ENCODE measurements at regions not wholly inside any gene's neighbourhood (a gene's known extent, or its start where the extent isn't known, plus 50 kb on each side); places are given as distances from the start of the nearest gene placed in this dataset.
A peak's percentile ranks its signal among the peaks of the same experiment; 100 is the strongest.
"Not testable (repeated sequence)": the region's sequence is repeated elsewhere in the genome, so short reads cannot be mapped to it uniquely, and the experiment has no call there.

GRCh38 chrX:55813150-55813549 lies 95.6 kb downstream of the RRAGB start:
- DNase-seq, result no peak

GRCh38 chrX:55815546-55815945 lies 98.0 kb downstream of the RRAGB start:
- DNase-seq, result no peak

- no peak for DNase-seq
Observed at GRCh38 chrX:55816023-55816422, 98.5 kb downstream of the RRAGB start.

- no peak for DNase-seq
Observed at GRCh38 chrX:55818673-55819375, 101.3 kb downstream of the RRAGB start.

DNA sequence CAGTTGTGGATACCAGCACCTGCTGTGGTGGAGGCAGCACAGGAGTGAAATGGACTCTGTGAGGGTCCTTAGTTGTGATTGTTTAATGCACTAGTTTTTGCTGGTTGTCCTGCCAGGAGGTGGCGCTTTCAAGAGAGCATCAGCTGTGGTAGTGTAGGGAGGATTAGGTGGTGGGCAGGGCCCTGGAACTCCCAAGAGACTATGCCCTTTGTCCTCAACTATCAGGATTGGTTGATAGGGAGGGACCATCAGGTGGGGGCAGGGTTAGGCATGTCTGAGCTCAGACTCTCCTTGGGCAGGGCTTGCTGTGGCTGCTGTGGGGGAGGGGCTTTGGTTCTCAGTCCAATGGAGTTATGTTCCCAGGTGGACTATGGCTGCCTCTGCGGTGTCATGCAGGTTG lies 121.9 kb downstream of the RRAGB start:
- no peak for DNase-seq

- DNase-seq, result no peak
Observed at GRCh38 chrX:55841962-55842752, 124.6 kb downstream of the RRAGB start.

DNA sequence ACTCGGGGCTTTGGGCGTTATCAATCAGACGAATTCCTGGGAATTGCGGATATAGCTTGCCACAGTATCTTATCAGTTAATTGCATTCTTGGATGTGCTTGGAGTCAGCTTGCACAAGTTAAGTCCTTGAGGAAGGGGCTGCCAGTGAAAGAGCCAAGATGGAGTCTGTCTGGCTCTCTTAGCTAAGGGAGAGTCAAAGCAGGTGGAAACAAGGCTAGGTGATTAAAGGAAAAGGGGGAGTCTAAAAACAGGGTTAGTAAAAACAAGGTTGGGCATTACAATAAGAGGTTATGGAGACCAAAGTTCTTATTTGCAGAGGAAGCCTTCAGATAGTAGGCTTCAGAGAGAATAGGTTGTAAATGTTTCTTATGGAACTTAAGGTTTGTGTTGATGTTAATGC lies 149.2 kb downstream of the RRAGB start:
- not testable (repeated sequence) for DNase-seq

DNA sequence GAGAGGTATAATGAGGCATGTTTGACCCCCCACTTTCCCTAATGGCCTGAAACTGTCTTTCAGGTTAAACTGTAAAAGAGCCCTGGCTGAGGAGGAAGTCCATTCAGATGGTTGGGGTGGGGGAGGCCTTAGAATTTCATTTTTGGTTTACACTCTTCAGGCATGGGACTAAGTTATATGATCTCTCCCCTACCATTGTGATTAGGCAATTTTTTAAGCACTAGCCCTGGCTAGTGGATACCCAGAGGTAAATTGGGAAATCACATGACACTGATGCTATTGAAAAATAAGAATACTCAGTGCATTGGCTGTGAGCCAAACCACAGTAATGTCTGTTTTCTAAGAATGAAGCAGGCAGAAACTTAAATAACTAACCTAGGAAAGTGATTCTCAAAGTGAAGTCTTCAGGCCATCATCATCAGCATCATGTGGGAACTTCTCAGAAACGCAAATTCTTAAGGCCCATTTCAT lies 149.7 kb downstream of the RRAGB start:
- no peak for DNase-seq

DNA sequence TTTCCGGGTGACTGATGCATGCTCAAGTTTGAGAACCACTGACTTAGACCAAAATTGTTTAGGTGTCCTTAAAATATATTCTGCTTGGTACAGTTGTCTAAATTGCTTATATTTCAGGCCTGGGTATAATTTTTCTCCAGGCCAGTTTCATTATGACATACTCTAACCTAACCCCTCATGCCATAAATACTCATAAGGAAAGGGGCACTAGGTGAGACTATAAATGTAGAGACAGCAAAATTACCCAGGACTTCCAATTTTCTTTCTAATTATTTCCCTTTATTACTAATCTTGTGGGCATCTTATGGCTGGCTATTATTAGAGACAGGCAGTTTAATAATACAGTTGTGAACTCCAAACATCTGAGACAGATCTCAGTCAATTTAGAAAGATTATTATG lies 150.2 kb downstream of the RRAGB start:
- DNase-seq, result no peak

- DNase-seq, result no peak
Observed at GRCh38 chrX:55874807-55875206, 157.3 kb downstream of the RRAGB start.

DNA sequence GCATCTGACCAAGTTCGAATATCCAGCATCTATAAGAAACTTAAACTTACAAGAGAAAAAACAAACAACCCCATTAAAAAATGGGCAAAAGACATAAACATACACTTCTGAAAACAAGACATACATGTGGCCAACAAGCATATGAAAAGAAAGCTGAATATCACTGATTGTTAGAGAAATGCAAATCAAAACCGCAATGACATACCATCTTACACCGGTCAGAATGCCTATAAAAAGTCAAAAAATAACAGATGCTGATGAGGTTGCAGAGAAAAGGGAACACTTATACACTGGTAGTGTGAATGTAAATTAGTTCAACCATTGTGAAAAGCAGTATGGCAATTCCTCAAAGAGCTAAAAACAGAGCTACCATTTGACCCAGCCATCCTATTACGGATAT lies 166.0 kb downstream of the RRAGB start:
- DNase-seq, result not testable (repeated sequence)

DNA sequence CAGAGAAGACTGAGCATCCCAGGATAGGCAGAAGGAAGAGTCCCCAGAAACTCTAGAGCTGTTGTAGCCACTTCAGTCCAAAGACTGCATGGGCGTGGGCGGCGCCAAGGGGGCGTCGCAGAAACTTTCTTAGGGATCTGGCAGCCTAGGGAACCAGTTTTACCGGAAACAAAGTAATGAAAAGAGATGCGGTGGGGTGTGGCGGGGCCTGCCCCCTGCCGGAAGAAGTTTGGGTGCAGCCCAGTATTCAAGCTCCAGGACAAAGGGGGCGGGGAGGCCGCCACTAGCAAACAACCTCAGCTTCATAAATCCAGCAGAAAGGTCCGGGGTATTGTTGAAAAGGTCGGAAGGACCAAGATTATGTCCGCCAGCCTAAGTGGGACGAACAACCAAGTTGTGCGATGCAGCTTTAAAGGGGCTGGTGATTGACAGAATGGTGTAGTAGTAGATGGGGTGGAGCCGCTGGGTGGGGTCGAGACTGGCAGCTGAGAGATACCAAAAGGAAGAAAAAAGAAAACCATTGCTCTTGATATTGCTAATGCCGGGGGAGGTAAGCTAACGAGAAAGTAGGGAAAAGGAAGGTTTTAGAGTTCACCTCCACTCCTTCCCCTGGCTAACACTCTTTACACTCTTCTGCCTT lies 190.5 kb downstream of the RRAGB start:
- peak in 5 of 14 donors; percentile 2 to 49 (median 18) for DNase-seq

DNA sequence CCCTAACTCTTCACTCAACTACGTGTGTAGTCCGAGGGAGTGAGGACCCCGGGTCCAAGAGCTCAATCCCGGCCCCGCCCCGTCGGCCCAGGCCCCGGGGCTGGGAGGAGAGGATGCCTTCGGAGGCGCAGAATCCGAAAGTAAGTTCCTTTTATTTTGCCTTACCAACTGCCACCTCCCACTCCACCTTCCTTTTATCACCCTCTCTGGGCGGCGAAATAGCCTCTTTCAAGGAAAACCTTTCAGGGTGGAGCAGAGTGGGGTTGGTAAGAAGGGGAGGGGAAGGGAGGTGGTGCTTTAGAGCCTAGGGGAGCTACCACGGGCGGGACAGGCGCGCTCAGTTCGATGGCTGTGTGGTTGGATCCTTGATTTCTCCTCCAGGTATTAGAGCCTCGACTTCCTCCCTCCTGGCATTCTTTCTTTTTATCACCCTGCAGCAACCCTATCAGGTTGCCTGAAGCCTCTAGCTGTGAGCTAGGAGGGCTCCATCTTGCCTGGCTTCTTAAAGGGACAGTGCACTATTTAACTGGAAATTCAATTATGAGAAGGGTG lies 191.2 kb downstream of the RRAGB start:
- peak in 8 of 14 donors; percentile 0 to 20 (median 10) for DNase-seq

DNA sequence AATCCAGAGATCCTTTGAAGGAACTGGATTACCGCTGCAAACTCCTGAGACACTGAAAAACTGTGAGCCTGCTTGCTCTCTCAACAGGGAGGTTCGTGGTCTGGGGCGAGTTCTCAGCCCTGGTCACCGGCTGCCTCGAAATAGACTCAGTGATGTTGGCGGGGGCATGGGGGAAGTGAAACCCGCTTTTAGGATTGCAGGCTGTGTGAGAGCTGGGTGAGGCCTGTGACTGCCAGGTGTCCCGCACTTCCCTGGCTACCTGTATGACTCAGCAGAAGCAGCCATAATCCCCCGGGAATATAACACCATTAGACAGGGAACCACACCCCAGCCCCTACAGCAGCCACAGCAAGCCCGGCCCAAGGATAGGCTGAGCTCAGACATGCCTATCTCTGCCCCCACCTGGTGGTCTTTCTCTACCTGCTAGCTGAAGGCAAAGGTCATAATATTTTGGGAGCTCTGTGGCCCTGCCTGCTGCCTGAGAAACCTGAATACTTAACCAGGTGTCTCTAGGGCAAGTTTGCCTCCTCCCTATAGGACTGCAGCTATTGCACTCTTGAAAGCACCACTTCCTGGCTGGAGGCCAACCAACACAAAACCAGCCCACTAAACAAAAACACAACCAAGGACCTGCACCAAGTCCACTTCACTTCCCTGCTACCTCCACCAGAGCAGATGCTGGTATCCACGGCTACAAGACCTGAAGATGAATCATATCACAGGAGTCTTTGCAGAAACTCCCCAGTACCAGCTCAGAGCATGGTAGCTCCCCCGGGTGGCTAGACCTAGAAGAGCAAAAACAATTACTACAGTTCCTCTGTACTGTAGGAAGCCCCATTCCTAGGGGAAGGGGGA lies 202.0 kb downstream of the RRAGB start:
- DNase-seq, result no peak

DNA sequence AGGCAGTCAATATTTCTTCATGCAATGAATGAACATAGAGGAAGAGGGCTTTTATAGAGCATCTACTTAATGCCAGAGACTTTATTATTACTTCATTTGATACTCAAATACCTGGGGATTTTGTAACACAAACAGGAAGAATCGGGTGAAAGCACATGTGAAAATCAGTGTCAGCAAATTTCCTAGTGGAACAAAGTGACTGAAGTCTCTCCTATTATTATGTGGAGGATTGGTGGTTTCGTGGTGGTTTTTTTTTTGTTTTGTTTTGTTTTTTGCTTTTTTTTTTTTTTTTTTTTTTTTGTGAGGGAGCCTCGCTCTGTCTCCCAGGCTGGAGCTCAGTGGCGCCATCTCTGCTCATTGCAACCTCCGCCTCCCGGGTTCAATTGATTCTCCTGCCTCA lies 207.0 kb downstream of the RRAGB start:
- DNase-seq, result no peak

GRCh38 chrX:55928529-55928928 lies 211.0 kb downstream of the RRAGB start:
- DNase-seq, result not testable (repeated sequence)
